HuH-7.5 (cell line): ENCODE measurements at regions not wholly inside any gene's neighbourhood (a gene's known extent, or its start where the extent isn't known, plus 50 kb on each side); places are given as distances from the start of the nearest gene placed in this dataset.

Experiments
- DNase-seq: peaks from one replicate; pipeline ENCODE4 v3.0.0; 2011; ENCODE audit warnings: low spot score

DNA sequence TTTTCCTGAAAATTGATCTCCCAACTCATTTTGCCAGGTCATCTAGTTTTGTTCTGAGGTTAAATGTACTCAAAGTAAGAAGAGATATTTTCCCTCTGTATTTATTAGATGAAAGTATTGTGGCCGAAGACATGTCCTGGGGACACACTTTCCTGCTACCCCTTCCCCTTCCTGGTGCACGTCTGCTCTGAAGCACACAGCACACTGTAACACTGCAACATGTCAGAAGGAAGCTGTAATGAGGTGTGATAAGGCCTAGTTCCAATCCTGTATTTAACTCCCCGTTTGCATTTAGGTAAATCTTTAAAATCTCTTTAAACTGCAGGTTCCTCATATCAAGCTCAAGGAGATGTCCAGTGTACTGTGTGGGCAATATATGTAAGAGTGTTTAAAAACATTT lies 99.4 kb downstream of the HDGFL1 start:
- DNase-seq: no peak

DNA sequence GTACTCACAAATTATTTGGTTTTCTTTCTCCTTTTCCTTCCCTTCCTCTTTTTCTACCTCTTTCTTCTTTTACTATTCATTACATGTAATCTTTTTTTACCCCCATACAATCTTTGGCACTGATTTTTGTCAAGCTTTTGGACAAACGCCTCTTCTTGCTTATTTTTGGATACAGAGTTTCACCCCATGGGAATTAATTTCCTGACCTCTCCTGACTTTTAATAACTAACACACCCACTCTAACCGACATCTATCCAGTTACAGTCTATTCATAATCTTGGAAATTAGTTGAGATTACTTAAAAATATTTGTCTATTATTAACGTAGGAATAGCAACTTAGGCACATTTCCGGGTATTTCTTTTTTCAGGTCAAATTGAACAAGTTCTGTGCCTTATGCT lies 101.2 kb downstream of the HDGFL1 start:
- no peak for DNase-seq

DNA sequence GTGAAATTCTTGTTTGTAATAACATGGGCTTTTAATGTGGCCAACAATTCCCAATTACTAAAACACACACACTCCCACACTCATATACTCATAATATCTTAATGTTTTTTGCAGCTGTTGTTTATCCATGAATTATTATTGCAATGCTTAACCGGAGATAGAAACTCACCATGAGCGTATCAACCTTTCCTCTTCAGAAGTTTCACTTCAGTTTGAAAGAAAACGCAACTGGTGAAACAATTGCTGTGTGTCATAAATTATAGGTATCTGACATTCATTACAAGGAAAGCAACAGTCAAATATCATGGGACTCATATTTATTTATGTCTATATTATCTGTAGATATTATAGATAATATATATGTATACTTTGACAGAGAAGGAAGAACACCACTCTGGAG lies 104.1 kb downstream of the HDGFL1 start:
- DNase-seq: no peak

DNA sequence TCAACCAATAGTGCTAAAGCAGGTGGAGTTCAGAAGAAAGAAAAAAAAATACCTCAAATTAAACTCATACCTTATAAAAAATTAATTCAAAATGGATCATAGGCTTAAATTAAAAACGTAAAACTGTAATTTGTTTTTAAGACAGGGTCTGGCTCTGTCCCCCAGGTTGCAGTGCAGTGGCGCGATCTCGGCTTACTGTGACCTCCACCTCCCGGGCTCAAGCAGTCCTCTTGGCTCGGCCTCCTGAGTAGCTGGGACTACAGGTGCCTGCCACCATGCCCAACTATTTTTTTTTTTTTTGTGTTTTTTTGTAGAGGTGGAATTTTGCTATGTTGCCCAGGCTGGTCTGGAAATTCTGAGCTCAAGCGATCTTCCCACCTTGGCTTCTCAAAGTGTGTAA lies 111.6 kb downstream of the HDGFL1 start:
- DNase-seq: no peak

DNA sequence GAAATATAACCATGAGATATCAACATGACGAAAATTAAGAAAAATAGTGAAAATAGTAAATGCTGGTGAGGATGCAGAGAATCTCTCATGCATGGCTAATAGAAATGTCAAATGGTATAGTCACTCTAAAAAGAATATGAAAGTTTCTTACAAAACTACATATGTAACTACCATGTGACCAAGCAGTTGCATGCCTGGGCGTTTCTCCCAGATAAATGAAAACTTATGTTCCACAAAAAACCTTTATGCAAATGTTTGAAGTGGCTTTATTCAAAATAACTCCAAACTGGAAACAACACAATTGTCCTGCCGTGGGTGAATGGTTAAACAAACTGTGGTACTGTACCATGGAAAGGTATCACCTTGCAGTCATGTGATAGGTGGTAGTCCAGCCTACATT lies 112.4 kb downstream of the HDGFL1 start:
- DNase-seq: no peak

DNA sequence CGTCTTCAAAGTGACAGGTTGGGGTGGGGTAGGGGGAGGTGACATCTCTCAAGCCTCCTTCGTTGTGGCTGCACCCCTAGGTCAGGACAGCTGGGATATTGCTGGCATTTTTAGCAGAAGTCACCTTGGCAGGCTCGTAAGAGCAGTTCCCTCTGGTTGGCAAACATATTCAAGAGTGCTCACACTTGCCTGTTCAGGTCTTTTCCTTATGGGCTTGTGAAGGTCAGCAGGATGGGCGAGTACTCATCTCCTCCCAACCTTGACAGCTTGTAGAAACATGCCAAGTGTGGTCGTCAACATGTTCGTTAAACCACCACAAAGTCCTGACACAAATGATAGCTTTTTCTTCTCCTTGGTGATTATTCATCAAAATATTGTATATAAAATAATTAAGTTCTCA lies 113.6 kb downstream of the HDGFL1 start:
- DNase-seq: no peak

DNA sequence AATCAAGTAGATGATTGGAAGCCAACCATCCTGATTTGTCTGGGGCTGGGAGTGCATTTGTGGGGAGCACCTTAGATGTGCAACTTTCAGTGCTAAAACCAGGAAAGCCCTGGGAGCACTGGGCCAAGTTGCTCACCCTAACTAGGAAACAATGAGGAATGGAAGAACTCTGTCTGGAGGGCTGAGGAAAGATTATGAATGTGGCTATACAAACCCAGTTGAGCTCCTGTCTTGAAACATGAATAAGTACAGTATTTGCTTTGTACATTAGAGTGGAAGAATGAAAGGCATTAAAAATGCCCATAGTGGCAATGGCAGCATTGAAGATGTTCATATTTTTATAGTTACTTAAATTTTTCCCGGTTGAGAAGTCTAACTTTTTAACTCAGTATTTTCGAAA lies 121.1 kb downstream of the HDGFL1 start:
- DNase-seq: no peak

DNA sequence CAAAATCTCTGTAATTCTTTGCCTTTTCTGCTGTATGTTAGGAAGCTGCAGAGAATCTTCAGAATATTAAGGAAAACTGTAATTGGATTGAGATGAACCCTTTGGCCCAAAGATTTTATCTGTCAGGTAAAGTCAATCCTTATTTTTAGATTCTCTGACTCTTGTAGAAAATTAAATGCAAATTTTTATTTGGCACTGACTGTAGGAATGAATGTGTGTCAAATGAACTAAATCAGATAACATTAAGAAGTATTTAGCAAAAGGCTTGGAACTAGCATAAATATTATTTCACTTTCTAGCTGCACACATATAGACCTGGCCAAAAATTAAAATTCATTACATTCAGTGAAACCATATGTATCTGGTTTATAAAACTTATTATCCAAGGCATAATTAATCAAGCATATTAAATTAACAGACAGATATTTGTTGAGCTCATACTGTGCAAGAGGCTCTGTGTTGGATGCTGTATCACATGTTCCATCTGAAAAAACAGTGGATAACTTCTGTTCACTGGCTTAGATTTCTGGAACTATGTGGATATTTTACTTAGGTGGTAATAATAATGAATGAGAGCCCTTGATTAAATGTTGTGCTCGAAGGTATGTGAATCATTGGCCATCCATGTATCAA lies 124.8 kb downstream of the HDGFL1 start:
- no peak for DNase-seq

DNA sequence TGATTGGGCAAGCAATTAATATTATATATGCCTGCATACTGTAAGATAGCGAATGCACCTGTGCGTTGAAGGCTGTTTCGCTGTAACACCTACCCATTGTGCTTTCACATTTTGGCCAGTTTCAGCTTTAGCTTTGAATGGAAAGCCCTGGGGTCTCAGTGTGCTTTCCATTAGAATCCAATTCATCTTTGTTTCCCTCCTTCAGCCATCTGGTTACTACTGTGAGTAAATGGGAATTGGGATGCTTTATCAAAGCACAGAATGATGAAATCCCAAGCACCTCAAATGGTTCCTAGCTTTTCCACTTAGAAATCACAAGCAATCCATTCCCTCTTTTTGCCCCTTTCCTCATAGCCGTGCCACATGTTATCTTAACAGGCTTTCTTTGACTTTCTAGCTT lies 127.1 kb downstream of the HDGFL1 start:
- DNase-seq: no peak

DNA sequence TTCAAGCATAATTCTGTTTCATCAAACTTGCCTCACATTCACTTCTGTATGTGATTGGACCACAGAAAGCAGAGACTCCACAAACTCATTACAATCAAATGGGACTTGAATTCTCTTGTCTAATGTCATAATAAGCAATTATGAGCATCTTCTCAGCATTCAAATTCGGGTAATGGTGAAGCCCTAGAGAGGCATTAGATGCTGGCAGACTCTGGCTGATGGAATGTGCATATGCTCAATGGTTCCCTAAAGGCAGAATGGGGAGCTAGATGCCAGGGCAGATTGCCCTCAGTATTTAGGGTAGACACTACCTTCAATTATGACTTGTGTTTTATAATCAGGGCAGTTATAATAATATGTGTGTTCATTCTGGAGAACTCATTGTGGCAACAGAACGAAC lies 127.9 kb downstream of the HDGFL1 start:
- no peak for DNase-seq

DNA sequence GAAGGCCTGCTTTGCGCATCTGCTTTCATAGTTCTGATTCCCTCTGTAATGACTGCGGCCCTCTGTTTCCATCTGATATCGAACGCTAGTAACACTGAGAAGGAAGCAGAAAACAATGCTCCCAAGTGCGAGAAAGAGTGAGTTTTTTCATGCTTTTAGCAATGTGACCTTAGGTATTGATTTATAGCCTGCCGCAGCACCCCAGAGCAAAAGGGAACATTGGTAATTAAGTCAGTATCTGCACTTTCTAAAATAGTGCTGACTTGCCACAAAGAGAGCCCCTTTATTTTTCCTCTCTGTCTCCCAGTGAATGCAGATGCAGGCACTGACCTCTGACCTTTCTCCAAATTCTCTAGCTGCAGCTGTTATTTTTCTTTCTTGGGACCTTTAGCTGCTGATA lies 129.8 kb downstream of the HDGFL1 start:
- DNase-seq: no peak

DNA sequence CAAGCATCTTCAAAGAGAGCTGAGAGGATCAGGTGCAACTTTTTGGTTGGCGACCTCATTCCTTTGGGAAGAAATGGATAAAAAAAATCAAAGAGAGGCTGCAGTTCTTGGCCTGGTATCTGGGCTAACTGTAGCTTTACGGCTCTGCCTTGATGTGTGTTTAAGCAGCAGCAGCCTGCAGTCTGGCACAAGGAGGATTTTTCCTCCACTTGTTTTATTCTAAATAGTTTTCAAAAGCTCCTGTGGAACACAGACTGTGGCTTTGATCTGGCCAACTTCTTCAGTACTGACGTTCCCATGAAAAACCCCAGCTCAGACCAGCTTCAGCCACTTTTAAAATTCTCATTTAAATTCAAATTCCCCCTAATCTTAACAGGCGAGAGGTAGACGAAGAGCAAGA lies 137.3 kb downstream of the HDGFL1 start:
- DNase-seq: no peak

DNA sequence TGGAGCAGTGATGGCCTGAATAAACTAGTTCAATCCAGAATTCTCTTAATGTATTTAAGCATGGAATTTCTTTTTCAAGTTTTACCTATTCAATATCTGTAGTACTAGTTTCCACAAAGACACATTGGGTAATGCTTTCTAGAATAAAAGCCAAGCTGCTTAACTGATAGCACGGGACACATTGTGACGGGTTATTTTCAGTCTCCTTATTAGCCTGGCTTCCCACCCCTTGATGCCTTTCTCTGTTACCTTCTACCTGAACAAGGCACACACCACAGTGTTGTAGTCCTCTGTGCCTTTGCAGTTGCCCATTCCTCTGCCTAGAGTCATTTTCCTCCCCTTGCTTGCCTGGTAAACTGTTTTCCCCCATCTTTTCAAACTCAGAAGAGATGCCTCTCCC lies 139.1 kb downstream of the HDGFL1 start:
- no peak for DNase-seq

DNA sequence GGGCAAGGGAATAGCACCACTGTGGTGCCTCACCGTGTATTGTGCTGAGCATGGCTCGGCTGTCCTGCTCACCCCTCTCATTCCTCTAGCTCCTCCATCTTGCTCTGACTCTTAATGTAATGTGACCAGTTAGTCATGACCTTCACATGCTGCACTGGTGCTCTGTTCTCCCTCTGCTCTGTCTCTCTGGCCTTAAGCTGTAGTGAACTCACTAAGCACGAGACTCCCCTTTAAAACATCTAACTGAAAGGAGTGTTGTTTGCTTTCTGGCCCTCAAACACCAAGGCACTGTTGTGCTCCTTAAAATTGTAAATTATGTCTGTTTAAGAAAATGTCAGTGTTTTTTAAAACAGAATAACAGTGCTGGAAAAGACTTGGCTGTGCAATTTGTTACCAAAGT lies 140.4 kb downstream of the HDGFL1 start:
- no peak for DNase-seq

DNA sequence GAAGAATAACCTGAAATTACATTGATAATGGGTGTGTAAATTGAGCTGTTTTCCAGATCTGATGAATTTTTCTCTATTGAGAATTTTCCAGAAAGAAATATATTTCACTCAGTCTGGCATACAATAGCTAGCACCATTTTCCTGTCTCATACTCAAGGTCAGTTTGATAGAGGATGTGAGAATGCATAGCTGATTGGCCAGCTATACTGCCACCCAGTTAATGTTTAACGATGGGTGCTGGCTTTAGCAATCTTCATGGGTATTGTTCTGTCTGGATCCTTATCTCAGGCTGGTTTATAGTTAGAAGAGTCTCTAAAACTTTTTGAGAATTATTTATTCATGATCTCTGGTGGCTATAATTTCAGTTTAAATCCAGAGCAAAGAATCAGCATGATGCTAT lies 147.4 kb downstream of the HDGFL1 start:
- DNase-seq: peak; percentile 10

DNA sequence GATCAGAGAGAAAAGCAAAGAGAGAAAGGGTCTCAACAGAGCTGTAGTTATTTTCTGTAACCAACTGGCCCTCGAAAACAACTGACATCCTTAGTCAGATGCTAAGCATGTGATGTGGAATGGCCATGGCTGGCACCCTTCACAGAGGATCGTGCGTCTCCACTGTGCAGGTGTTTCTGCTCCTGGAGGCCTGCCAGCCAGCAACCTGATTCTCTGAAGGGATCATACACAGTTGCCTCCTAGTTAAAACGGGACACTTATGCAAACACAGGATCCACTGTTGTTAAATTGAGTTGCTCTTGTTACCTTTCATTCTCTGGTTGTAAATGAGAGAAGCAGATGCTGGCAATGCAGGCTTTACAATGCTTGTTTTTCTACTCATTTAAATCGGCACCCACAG lies 148.5 kb downstream of the HDGFL1 start:
- DNase-seq: no peak

DNA sequence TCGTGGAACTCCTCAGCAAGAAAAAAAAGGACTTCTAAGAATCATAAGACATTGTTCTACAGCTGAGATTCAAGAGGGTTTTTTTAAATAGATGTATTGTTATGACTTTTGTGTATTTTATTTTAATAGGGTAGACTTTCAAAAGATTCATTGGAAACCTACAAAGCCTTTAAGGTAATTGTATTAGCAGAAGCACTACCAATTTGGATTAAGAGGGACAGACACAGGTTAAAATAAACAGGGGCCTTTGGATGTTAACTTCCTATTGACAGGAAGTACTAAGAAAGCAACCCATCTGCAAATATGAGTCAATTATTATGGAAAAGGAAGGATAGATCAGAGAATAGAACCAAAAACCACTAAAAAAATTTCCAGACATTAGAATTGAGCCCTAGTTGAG lies 153.5 kb downstream of the HDGFL1 start:
- DNase-seq: no peak

DNA sequence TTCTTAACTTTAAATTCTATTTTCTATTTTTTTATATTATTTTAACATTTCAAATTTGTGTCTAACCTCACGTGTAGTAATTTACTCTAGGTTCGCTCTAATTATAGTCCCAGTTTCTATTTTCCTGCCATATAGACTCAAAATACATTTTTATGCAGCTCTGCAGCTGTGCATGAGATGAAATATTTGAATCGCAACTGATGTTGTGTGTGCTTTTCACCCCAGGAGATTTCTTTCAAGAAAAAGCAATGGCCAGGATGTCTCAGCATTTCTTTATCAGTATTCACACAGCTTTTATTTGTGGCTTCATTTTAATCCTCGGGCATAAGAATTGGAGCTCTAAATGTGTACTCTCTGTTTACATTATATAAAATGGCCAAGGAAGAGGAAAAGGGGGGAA lies 157.6 kb downstream of the HDGFL1 start:
- DNase-seq: no peak

DNA sequence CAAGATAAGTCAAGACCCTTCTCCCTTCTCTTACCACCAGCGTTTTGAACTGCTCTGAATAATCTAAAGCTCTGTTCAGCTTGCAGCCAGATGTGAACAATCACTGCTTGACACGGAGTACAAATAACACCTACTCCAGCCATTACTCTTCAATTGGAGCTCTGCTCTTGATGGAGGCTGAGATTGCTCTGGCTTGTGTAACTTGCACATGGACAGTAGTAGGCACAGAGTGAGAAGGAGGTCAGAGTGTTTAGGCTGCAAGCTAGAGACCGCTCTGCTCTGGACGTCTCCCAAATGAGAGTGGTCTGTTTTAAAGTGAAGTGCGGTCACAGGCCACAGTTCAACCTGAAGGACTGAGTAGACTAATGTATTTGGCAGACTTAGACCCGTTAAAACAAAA lies 158.3 kb downstream of the HDGFL1 start:
- no peak for DNase-seq

DNA sequence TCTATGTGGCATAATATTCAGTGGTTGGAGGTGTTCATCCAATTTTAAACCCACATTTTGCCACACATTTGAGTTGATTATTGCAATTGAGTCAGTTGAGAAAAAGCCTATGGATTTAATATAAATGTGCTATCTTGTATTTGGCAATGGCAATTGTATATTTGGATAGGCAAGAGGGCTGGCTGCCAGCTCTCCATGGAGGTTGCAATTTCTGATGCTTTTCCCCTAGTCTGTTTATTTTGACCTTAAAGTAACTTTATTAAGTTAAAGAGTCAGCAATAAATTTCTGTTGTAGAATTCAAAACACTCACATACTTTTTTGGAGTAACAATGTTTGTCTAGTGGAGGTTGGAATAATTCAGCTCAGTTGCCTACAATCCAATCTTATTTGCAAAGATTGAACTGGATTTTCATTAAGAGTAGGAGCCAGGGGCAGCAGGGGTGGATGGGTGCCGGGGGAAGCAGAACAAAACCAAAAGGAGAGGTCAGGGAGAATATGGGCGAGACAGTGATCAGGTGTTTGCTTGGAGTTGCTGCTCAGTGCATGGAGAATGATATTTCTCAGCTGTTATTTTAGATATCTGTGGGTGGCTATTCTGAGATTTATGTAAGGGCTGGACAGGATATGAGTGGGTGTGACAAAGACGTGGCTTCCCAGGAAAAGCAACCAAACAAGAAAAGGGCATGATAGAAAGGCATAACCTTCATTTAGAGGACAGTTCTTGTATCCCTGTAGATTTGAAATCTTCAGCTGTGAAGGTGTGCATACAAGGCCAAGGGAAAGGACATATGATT lies 163.0 kb downstream of the HDGFL1 start:
- no peak for DNase-seq

DNA sequence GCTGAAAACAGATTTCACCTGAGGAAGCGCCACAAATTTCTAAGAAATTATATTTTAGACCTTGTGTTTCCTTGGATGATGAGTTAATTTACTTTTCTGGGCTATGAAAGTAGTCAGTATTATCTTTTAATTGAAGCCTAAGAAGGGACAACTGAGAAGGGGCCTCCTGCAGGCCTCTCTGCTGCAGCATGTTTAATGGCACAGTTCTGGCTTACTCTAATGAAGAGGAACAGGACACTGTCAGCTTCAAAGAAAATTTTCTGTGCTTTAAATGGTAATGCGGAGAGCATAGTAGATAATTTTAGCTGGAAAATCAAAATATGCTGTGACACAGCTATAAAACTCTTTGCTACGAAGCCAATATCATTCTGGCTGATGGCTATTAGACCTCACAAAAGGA lies 167.4 kb downstream of the HDGFL1 start:
- DNase-seq: no peak

DNA sequence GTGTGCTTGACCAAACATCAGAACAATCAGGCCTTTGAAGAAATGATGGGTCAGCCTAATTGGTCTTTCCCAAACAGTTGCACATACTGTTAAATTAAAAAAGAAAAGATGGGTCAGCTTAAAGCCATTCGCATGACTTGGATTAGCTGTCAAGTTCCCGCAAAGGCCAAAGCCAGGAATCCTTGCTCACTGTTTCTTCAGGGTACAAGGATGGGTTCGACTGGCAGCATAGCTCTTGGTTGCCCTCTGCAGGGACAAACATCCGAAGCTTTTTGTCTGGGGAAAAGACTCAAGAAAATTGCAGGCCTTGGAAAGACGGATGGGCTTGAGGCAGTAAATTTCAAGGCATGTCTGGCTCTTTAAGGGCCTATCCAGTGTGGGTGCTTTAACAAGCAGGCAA lies 168.0 kb downstream of the HDGFL1 start:
- DNase-seq: no peak

DNA sequence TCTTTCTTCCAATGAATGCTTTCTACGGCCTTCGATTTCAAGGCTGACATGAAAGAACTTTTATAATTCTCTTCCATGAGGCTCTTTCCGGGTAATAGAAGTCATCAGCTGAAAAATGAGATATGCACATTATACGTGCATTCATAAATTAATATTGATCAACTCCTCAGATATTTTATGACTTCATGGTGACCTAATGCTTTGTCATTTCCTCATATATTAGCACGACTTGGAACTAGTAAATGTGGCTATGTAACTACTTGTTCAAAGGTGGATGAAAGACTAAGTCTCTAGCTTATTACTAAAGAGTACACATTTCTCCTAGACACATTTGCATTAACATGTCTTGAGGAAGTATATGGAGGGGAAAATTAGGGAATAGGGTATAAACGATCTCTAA lies 168.8 kb downstream of the HDGFL1 start:
- DNase-seq: no peak

DNA sequence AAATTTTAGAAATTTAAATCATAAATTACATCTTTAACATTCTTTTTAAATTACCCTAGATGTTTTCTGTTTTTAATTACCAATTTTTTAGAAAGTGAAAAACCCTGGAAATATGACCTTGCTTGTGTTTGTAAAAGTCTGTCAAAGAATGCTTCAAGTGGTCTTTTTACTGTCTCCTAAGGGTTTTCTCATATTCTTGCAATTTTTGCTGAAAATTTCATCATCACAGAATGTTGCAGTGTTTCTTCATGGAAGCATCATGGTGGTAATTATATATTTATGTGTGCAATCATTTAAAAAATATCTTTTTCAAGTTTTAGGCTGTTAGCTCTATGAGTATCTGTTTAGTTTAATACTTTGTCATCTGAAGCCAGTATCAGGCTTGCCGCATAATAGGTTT lies 178.2 kb downstream of the HDGFL1 start:
- DNase-seq: no peak
